Smooth muscle cell (in vitro differentiated cells): ENCODE measurements at regions not wholly inside any gene's neighbourhood (a gene's known extent, or its start where the extent isn't known, plus 50 kb on each side); places are given as distances from the start of the nearest gene placed in this dataset.
"Not testable (repeated sequence)": the region's sequence is repeated elsewhere in the genome, so short reads cannot be mapped to it uniquely, and the experiment has no call there.

ENCODE experiments used
- DNase-seq: peaks from one replicate; lab custom pipeline; 2025; ENCODE audit not compliant: unreplicated experiment; lab: John Stamatoyannopoulos, UW
- H2AFZ ChIP-seq: fragments of 200-600 bp; sonication (generic); 2 replicates; pipeline ENCODE4 v1.6.0; 2016; ENCODE audit warnings: antibody characterized with exemption, low read depth, mild to moderate bottlenecking
- H3F3A ChIP-seq: fragments of 200-600 bp; sonication (generic); 2 replicates; pipeline ENCODE4 v1.6.0; 2017; ENCODE audit warnings: antibody characterized with exemption, low read depth
- H3K27ac ChIP-seq: fragments of 200-600 bp; sonication (generic); 2 replicates; pipeline ENCODE4 v1.5.1; 2016; ENCODE audit warnings: low read depth, mild to moderate bottlenecking
- H3K27me3 ChIP-seq: fragments of 200-600 bp; sonication (generic); 2 replicates; pipeline ENCODE4 v1.6.1; 2016; ENCODE audit warnings: low read depth, mild to moderate bottlenecking
- H3K36me3 ChIP-seq: fragments of 200-600 bp; sonication (generic); 2 replicates; pipeline ENCODE4 v1.5.1; 2016; ENCODE audit warnings: low read depth
- H3K4me1 ChIP-seq: fragments of 200-600 bp; sonication (generic); 2 replicates; pipeline ENCODE4 v1.5.1; 2016; ENCODE audit warnings: low read depth
- H3K4me2 ChIP-seq: fragments of 200-600 bp; sonication (generic); 2 replicates; pipeline ENCODE4 v1.6.0; 2016; ENCODE audit warnings: mild to moderate bottlenecking
- H3K4me3 ChIP-seq: fragments of 200-600 bp; sonication (generic); 2 replicates; pipeline ENCODE4 v1.5.1; 2016; ENCODE audit warnings: mild to moderate bottlenecking
- H3K79me2 ChIP-seq: fragments of 200-600 bp; sonication (generic); 2 replicates; pipeline ENCODE4 v1.6.0; 2016; ENCODE audit warnings: low read depth, mild to moderate bottlenecking
- H3K9ac ChIP-seq: fragments of 200-600 bp; sonication (generic); 2 replicates; pipeline ENCODE4 v1.6.0; 2016; ENCODE audit warnings: low read depth
- H3K9me3 ChIP-seq: fragments of 200-600 bp; sonication (generic); replicated peaks from 2 replicates; pipeline ENCODE4 v1.5.1; 2016; ENCODE audit warnings: low read depth
- H4K20me1 ChIP-seq: fragments of 200-600 bp; sonication (generic); 2 replicates; pipeline ENCODE4 v1.6.0; 2016; ENCODE audit warnings: low read depth
- CTCF ChIP-seq: fragments of 200-600 bp; sonication (generic); IDR thresholded peaks from 2 replicates; pipeline ENCODE4 v1.5.1; 2017; ENCODE audit warnings: borderline replicate concordance, mild to moderate bottlenecking, antibody characterized with exemption; ENCODE audit not compliant: insufficient read depth, poor library complexity, severe bottlenecking
- WGBS: methylation state at CpG from one replicate; pipeline ENCODE4 v1.1.7; 2016; ENCODE audit warnings: low lambda C conversion rate; 5-methylcytosine and 5-hydroxymethylcytosine counted together

DNA sequence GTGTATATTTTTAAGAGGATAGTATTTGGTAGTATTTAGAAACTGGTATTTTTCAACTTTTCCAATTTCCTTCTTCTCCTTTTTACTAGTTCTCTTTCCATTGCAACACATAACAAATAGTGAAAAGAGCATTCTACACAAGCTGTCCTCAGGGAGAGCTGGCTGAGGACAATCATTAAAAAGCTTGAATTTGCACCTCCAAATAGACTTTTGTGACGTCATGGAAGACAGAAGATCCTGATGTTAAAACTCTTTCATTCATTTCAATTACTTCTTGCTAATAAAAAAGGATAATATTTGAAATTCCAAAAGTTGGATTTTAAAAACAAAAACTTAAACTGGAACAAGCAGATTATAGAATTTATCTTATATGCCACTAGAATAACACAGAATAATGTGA is 1356.3 kb downstream of the RPIA start:
- WGBS = 17% methylated on average over 1 of the region's 1 CpG

GRCh38 chr2:90052113-90052631 is 1360.7 kb downstream of the RPIA start:
- H3K4me1 ChIP-seq, H3F3A ChIP-seq, H3K9me3 ChIP-seq, H3K79me2 ChIP-seq, H4K20me1 ChIP-seq, H3K4me3 ChIP-seq, H2AFZ ChIP-seq, H3K27me3 ChIP-seq, H3K4me2 ChIP-seq, DNase-seq, H3K9ac ChIP-seq, H3K27ac ChIP-seq, H3K36me3 ChIP-seq: not testable (repeated sequence)

More for the DNA sequence above, 1356.3 kb downstream of the RPIA start:
- H3K36me3 ChIP-seq, H3K9me3 ChIP-seq, H4K20me1 ChIP-seq, H3F3A ChIP-seq, H3K79me2 ChIP-seq, H3K27me3 ChIP-seq, H3K4me3 ChIP-seq, H2AFZ ChIP-seq, H3K4me1 ChIP-seq, H3K27ac ChIP-seq, H3K4me2 ChIP-seq, DNase-seq, H3K9ac ChIP-seq: not testable (repeated sequence)

DNA sequence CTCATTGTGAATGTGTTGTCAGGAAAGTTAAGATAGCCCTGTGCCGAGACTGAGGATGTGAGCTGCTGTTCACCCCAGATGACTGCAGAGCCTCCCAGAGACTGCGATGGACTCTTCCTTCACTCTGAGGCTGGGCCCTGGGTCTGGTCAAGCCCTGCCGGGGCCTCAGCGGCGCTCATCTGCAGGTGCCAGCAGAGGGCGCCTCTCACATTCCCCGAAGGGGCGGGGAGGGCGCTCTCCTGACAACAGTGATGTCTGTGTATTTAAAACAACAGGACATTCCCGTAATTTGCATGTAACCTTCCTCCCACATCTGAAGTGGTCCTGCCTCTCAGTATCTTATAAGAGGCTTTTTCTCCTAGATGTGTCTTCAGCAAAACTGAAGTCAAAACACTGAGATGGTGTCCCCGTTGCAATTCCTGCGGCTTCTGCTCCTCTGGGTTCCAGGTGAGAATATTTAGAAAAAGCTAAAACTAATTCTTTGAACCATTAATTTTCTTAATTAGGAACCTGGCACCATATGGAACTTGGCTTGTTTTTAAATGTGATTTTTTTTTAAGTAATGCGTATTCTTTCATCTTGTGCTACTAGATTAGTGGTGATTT is 1377.9 kb downstream of the RPIA start:
- no peak overlapping the region for H3K4me2 ChIP-seq
- H4K20me1 ChIP-seq = no peaks in the 10 kb centered on the region
- no peaks in the 10 kb centered on the region for H3F3A ChIP-seq
- H3K4me3 ChIP-seq = no peak overlapping the region
- no peaks in the 10 kb centered on the region for H3K36me3 ChIP-seq
- WGBS = 62% methylated on average over 13 of the region's 13 CpGs
- no peak overlapping the region for H3K9ac ChIP-seq
- H3K27me3 ChIP-seq = no peaks in the 10 kb centered on the region
- no peak for TF ChIP-seq CTCF
- H3K79me2 ChIP-seq = no peaks in the 10 kb centered on the region
- peaks cover 5% of the 10 kb centered on the region for H3K9me3 ChIP-seq
- no peak overlapping the region for H3K27ac ChIP-seq
- no peaks in the 10 kb centered on the region for H3K4me1 ChIP-seq
- DNase-seq = no peak
- no peak overlapping the region for H2AFZ ChIP-seq

GRCh38 chr2:90076311-90076710 is 1384.8 kb downstream of the RPIA start:
- no peaks in the 10 kb centered on the region for H4K20me1 ChIP-seq
- H3F3A ChIP-seq = no peaks in the 10 kb centered on the region
- no peak overlapping the region for H3K4me2 ChIP-seq
- no peak overlapping the region for H3K9ac ChIP-seq
- 51% methylated on average over 3 of the region's 3 CpGs for WGBS
- H3K27ac ChIP-seq = no peak overlapping the region
- TF ChIP-seq CTCF = no peak
- no peaks in the 10 kb centered on the region for H3K27me3 ChIP-seq
- H3K4me1 ChIP-seq = no peaks in the 10 kb centered on the region
- no peaks in the 10 kb centered on the region for H3K79me2 ChIP-seq
- H3K9me3 ChIP-seq = peaks cover 11% of the 10 kb centered on the region
- no peak overlapping the region for H3K4me3 ChIP-seq
- DNase-seq = no peak
- no peaks in the 10 kb centered on the region for H3K36me3 ChIP-seq
- no peak overlapping the region for H2AFZ ChIP-seq

- 75% methylated on average over 2 of the region's 2 CpGs for WGBS
- no peaks in the 10 kb centered on the region for H3K36me3 ChIP-seq
- no peaks in the 10 kb centered on the region for H3F3A ChIP-seq
- H3K27me3 ChIP-seq = no peaks in the 10 kb centered on the region
- peaks cover 6% of the 10 kb centered on the region for H3K9me3 ChIP-seq
- H3K27ac ChIP-seq = no peak overlapping the region
- no peak for DNase-seq
- TF ChIP-seq CTCF = no peak
- no peak overlapping the region for H3K9ac ChIP-seq
- no peaks in the 10 kb centered on the region for H3K4me1 ChIP-seq
- H2AFZ ChIP-seq = no peak overlapping the region
- no peaks in the 10 kb centered on the region for H3K79me2 ChIP-seq
- no peak overlapping the region for H3K4me3 ChIP-seq
- no peak overlapping the region for H3K4me2 ChIP-seq
- H4K20me1 ChIP-seq = no peaks in the 10 kb centered on the region
Measured at GRCh38 chr2:90077948-90078347, 1386.5 kb downstream of the RPIA start.
